HepG2 (cell line): ENCODE measurements at regions not wholly inside any gene's neighbourhood (a gene's known extent, or its start where the extent isn't known, plus 50 kb on each side); places are given as distances from the start of the nearest gene placed in this dataset.

Experiments
- AKAP8 ChIP-seq: sonication (generic); formaldehyde crosslinking; IDR thresholded peaks from 2 replicates; pipeline ENCODE4 v1.5.1; 2020; ENCODE audit warnings: mild to moderate bottlenecking, missing genetic modification reagents
- BORCS8-MEF2B ChIP-seq: sonication (generic); formaldehyde crosslinking; IDR thresholded peaks from 2 replicates; pipeline ENCODE4 v1.8.0; 2022; ENCODE audit warnings: mild to moderate bottlenecking, missing genetic modification reagents
- ETV5 ChIP-seq: IDR thresholded peaks from 2 replicates; pipeline ENCODE4 v1.6.1; 2018; ENCODE audit warnings: missing biosample characterization, missing genetic modification reagents, inconsistent platforms, borderline replicate concordance
- FOXP1 ChIP-seq, 2 experiments: fragments of 450-650 bp in 1 of 2; IDR thresholded peaks; 2 replicates each; pipeline ENCODE4 v1.6.1; 2017 to 2018; ENCODE audit warnings: antibody characterized with exemption in 1 of 2
- KDM1A ChIP-seq: IDR thresholded peaks from 2 replicates; pipeline ENCODE4 v1.6.1; 2016; ENCODE audit warnings: missing compliant biosample characterization
- NBN ChIP-seq: fragments of 450-650 bp; conservative IDR thresholded peaks from 2 replicates; pipeline ENCODE4 v1.6.1; 2017
- POLR2A ChIP-seq, 2 experiments: IDR thresholded peaks; 2 replicates each; pipeline ENCODE4 v1.6.1; 2011; ENCODE audit warnings: low read depth in 2 of 2, low read length in 2 of 2, mild to moderate bottlenecking in 1 of 2, moderate library complexity in 1 of 2; ENCODE audit not compliant: insufficient read depth in 1 of 2
- RCOR2 ChIP-seq: IDR thresholded peaks from 2 replicates; pipeline ENCODE4 v1.6.1; 2016; ENCODE audit warnings: missing biosample characterization, missing genetic modification reagents
- ZFP36L1 ChIP-seq: sonication (generic); formaldehyde crosslinking; IDR thresholded peaks from 2 replicates; pipeline ENCODE4 v1.8.0; 2022; ENCODE audit warnings: mild to moderate bottlenecking, missing genetic modification reagents, moderate library complexity
- ZFX ChIP-seq: sonication (generic); formaldehyde crosslinking; IDR thresholded peaks from 2 replicates; pipeline ENCODE4 v1.4.0; 2020; ENCODE audit warnings: mild to moderate bottlenecking, low read depth, missing genetic modification reagents, moderate library complexity

DNA sequence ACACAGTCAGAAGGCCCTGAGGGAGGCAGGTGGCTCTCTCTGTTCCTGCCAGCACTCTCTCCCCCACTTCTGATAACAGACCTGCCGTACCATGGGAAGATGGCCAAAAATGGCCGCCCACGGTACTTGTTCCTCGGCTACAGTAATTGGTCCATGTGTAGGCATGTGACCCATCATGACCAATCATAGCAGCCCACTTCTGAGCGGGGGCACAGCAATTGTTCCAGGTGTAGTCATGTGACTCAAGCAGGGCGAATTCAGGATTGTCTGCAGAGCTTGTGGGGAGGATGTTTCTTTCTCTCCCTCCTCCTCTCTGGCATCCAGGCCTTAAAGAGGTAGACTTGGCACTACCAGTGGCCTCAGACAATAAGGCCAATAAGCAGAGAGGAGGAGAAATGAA lies 250.4 kb downstream of the MRTFB start:
- TF ChIP-seq POLR2A (IDR thresholded peaks at IDR 0.05; ENCODE audit: insufficient read depth in 1 of 2, low read depth in 2 of 2, low read length in 2 of 2) (no peak), ZFX (CRISPR knock-in tag) (no peak), BORCS8-MEF2B (CRISPR knock-in tag) (no peak), AKAP8 (CRISPR knock-in tag) (no peak), KDM1A (no peak), NBN (no peak), ETV5 (CRISPR knock-in tag) (no peak), ZFP36L1 (CRISPR knock-in tag) (no peak), RCOR2 (CRISPR knock-in tag) (no peak), FOXP1 (IDR thresholded peaks at IDR 0.05) (no peak), FOXP1 (CRISPR knock-in tag; IDR thresholded peaks at IDR 0.05) (no peak)
